Hematopoietic multipotent progenitor cell treated with erythropoietin and hydrocortisone succinate and interleukin-3 and kit ligand, for 17 days (in vitro differentiated cells): ENCODE measurements at regions not wholly inside any gene's neighbourhood (a gene's known extent, or its start where the extent isn't known, plus 50 kb on each side); places are given as distances from the start of the nearest gene placed in this dataset.

Experiments used
- DNase-seq: peaks from one replicate; pipeline ENCODE4 v3.0.0-alpha.2; 2015; ENCODE audit warnings: low spot score

DNA sequence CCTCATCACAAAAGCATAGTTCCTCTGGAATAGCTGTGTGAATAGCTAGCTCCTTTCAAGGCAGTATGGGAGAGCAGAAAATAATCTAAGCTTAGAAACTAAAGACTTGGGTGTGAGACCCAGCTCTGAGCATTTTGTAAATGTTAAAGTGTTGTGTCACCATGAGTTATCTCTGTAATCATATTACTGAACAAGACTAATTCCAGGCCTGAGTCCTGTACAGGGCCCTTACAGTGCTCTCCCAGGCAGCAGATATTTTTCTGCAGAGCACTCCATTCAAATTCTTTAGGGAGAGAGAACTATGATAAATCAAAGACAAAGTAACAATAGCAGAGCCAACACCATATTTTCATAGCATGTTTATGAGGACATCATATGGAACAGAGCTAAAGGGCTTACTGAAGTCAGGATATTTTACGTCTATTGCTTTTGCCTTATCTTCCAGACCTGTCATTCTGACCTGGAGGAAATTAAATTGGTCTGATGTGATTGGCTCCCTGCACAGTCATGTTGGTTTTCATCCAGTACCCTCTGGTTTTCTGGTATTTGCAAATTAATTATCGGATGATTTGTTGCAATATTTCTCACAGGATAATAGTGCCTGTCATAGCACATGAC, 172.6 kb upstream of the PPP2R3A start:
- no peak for DNase-seq

DNA sequence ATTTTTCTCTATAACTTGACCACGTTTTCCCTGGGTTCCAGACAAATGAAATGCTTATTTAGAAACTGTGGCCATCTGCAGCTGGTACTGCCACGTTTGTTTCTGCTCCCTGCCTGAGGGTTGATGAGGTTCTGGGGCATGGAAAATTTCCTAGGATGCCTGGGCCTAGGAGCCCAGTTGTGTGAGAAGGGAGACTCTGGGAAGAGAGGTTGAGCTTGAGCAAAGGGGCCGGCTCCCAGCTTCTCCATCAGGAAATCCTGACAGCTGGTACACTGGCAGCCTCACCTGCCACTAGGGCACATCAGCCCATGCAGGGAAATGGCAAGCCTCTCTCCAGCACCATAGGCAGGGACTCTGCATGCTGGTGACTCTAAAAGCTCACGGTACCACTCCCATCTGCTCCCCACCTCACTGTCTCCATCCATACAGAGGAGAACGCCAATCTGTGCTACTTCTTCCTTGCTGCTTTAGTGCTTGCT, 165.4 kb upstream of the PPP2R3A start:
- no peak for DNase-seq

DNA sequence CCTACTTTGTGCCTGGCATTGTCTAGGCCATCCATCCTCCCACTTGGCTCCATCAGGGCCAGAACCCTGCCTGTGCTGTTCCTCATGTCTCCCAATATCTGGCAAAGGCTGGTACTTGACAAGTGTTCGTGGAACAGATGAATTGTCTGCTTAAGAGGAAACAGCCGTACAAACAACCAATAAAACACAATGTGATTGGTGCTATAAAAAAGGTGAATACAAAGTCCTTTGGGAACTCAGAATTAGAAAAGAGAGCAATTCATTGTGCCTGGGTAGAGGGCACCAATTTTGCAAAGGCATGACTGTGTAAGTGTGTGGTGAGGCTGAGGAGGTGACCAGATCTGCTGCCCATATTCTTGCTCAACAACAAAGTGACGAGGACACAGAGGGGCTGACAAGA, 164.5 kb upstream of the PPP2R3A start:
- no peak for DNase-seq

DNA sequence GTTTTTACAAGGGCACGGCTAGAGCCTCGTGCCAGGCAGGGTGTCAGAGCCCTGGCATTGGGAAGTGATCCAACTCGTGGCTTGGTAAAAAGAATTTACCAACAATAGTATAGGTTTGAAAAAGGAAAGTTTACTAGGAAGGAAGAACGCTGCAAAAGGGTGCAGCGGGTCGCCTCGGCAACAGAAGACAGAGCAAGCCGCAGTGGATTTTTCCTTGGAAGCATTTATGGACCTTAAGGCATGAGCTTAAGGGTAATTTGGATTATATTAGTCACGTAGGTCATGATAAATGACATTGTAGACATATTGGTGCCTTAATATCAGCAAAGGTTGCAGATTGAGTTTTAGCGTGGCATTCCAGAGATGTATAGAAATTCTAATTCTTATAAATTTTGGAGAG, 163.4 kb upstream of the PPP2R3A start:
- DNase-seq: no peak

DNA sequence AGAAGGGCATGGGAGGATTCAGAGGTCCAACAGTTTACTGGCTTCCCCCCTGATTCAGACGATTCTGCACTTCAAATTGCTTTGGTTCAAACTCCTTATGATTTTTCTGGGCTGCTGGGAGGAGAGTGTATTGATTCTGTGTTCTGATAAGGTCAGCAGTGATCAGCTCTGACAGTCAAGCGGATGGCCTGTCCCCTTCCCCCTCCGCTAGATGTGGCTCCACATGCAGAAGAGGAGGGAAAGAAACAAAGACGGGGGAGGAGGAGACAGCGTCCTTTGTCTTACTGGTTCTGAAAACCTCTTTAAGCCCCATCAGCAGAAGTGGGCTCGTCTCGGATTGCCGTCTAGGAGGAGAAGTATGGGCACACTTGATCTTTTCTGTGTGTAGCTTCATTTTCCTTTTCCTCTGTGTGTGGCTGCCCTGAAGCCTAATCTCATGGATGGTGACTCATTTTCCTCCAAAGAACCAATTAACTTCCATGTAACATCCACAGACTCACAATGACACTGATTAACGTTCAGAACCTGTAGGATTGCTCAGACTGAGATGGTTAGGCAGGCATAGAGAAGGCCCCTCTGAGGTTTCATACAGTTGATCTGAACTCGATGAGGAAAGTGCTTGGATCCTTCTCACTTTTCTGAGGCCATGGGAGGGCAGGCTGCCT, 162.4 kb upstream of the PPP2R3A start:
- no peak for DNase-seq

DNA sequence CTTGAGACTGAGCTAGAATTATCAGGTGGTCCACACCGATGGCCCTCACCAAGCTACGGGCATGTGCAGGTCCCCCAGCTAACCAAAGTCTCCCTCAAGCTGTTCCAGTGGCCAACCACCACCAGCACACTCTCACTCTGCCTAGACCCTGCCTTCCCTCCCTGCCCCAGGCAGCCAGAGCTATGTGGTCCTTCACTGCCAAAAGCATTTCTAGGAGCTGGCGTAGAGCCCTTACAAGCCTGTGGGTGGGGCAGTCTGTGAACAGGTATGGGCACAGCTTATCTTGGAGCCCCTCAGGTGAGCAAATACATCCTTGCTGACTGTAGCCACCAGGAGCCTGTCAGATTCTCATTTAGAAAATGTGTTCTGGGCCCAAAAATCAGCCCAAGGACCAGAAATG, 159.8 kb upstream of the PPP2R3A start:
- DNase-seq: no peak

DNA sequence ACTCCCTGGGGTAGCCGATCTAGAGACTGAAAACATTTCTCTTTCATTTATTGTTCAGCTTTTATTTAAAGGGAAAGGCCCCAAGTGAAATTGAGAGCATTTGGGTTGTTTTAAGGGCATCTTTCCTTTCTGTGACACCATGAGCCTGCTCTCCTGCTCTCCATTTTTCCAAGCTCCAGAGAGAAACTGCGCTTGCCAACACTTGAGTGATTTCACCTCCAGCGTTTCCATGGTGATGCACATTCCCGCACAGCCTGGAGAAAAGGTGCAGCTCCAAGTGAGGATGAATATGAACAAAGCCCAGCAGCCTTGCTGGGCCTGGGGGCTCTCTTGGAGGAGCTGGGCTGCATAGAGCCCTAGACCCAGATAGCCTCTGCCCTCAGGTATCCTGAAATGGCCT, 159.2 kb upstream of the PPP2R3A start:
- no peak for DNase-seq

DNA sequence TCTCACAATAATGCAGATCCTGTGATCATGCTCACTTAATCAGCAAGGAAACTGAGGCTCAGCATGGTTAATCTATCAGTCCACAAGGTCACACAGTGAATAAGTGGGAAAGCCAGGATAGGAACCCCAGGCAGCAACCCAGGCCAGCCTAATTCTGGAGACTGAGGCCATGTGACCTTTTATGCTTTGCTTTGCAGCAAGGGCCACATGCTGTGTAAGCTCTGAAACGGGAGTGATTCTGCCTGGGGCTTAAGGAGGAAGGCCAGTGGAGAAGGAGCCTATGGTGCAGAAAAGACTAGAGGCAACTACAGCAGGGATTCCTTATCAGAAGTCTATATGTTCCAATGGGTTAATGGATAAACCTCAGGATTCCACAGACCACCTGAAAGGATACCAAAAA, 157.6 kb upstream of the PPP2R3A start:
- DNase-seq: no peak

DNA sequence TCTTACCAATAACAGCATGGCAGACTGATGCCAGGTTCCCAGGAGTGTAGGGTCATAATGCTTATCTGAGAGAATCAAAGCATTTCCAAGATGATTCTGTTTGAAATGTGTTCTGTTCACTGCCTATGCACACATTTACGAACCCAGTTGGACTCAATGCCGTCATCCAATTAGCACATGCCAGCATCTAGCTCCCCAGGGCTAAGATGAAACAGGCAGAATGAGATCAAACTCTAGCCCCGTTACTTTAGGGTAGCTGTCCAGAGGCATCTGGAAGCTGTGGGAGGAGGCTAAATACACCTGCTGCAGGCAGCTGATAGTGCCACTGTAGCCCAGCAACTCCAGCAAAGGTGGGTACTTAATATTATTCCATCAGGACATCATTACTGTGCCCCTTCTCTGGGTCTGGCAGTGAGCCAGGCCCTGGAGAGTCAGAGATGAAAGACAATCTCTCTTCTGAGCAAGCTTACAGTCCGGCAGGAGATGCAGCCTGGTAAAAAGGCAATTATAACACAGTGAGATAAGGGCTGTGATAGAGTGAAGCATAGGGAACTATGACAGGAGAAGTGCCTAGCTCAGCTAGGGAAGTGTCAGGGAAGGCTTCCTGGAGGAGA, 156.4 kb upstream of the PPP2R3A start:
- no peak for DNase-seq

DNA sequence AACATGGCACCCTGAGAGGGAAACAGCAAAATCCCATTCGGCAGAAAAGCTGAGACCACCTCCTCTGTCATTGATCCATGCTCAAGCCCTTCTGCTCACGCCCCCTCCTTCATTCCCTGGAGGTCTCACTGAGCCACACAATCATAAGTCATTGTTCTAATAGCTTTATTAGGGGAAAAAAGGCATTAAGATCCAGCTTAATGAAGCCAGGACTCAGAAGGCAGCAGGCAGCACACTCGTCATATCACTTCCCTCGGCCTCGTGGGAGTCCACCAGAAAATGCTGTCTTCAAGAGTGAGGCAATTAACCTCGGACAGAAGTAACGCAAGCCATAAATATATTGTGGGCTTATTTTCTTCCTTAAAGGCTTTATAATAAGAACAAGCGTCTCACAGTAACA, 153.9 kb upstream of the PPP2R3A start:
- no peak for DNase-seq

DNA sequence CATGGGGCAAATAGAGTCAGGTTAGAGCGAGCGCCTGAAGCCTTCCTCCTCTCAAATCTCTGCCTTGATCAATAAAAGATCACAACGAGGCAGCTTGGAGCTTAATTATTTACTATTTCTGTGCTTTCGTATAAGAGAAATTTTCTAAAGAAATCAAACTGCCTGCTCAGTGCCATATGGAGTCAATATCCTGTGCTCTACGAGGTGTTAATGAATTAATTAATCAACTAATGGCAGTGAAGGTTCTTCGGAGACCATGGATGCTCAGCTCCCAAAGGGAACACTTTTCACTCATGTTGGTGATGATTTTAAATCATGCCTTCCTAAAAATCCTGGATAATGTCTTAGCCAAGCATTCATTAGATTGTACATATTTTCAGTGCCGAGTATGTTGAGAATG, 153.5 kb upstream of the PPP2R3A start:
- DNase-seq: no peak

DNA sequence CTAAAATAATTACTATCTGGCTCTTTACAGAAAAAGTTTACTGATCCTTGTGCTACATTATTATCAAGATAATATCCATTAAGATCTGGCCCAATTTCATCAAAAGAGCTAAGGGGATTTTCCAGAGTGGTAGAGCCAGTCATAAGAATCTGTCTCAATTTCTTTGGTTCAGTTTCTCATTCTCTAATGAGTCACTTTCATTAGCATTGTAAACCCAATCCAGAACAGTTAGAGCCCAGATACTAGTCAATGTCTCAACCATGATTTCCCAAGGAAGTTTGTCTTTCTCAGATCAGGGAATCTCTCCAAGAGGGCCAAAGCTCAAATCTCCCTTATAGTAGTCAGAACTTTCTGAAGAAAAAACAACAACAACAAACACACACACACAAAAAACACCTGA, 131.1 kb upstream of the PPP2R3A start:
- no peak for DNase-seq

DNA sequence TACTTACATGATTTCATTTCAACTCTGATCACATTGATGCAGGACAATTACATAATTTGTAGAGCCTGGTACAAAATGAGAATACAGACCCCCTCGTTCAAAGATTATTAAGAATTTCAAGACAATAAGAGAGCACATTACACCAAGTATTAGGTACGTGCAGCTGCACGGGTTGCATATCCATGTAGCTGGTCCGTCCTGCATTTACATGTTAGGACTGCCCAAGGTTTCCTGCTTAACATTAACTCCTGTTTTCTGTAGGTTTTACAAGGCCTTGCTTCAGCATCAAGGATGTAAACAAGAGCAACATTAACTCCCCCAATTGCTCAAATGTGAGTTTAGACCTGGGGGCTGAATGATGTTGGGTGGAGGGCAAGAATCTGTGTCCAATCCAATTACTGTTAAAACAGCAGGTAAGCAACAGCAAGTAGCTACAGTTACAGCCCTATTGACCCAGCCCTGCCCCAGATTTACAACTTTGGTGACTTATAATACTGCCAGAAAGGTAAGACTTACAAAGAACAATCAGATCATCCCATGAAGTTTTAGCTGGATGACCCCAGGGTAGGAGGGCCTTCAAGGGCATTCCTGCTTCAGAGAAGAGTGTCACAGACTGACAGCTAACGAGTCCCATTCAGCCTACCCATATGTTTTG, 127.4 kb upstream of the PPP2R3A start:
- no peak for DNase-seq

DNA sequence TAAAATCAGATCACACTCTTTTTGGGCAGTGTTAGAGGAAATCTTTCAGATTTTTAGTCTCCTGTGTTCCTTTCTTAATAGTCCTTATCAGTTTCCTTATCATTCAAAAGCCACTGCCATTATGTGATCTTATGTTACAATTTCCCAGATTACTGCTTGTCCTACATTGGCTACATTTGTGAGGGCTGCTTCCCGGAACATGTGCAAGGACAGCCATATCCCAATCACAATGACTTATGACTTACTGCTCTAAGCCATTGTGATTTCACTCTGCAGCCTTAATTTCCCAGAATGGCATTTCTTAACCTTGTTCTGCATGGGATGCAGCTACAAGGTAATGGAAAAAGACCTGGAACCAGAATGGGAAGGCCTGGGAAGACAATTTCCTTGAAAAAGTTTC, 125.1 kb upstream of the PPP2R3A start:
- no peak for DNase-seq

DNA sequence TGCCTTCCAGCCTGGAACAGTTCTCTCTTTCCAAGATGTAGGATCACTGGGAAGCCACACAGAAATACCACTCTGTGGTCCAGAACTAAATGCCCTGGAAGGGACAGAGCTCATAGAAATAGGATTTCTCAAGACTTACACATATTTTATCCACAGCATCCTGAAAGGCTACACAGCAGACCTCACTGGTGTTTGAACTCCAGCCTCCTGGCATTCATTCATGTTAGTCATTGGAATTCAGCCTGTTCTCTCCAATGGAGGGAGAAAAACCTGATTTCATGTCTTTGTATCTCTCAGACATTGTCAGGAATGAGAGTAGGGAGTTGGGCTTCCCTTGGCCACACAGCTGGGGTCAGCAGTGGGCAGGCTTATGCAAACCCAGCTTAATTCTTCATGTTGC, 121.1 kb upstream of the PPP2R3A start:
- DNase-seq: no peak

DNA sequence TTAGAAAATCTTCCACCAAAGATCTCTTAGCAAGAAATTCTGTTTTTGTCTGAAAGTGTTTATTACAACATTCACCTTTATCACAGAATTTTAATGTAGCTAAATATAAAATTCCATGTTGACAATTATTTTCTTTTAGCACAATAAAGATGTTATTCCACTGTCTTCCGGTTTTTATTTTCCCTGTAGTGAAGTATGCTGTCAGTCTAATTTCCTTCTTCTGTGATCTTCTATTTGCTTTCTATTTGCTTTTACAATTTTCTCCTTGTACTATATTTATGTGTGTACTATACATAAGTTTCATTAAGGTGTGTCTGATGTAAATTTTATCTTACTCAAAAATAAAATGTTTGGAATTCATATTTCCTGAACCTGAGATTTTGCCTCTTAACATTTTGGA, 117.5 kb upstream of the PPP2R3A start:
- no peak for DNase-seq

DNA sequence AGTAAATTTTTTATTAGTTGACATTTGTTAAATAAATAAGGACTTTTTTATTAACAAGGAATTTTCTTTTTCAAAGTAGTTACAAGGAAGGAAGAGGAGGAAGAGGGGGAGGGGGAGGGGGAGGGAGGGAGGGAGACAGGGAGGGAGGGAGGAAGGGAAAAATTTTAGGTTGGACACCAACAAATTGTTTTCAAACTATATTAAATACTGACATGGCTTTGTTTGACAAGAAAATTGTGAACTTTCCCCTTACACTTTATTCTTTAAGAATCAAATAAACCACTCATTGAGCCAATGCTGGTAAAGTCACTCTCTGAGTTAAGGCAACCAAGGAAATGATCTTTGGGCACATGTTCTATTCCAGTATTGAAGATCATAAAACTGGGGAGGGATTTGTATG, 115.7 kb upstream of the PPP2R3A start:
- no peak for DNase-seq

DNA sequence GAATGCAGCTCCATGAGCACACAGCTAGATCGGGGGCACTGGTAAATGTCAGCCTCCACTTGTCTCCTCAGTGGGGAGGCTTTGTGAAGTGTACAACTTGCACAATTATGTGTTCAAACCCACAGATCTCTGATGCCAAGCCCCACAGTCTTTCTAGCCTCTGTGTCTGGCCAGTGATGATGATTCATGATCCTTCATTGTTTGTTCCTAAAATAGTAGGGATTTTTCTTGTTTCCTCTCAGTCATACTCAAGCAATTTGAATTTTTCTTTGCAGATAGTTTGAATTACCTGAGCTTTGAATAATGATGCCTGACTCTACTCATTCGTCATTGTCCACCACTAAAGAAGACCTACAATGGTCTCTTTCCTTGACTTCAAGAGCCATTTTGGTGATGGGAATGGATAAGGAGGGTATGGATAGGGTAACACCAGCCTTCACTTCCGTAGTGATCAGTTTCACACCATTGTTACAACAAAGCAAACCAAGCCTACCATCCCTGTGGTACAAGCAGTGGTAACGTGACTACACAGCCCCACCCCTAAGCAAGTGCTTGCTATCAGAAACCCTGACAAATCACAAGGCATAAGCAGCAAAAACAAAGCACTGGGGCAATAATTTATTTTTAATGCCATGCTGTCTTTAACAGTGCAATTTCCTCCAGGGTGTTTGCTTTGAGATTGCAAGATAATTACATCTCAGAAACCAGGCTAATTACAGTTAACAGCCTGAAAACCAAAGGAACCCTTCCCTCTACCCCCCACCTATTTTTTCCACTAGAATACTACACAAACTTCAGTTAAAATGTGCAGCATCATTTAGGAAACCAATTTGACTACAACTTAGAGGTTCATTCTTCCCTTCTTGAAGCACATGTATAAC, 114.1 kb upstream of the PPP2R3A start:
- no peak for DNase-seq

DNA sequence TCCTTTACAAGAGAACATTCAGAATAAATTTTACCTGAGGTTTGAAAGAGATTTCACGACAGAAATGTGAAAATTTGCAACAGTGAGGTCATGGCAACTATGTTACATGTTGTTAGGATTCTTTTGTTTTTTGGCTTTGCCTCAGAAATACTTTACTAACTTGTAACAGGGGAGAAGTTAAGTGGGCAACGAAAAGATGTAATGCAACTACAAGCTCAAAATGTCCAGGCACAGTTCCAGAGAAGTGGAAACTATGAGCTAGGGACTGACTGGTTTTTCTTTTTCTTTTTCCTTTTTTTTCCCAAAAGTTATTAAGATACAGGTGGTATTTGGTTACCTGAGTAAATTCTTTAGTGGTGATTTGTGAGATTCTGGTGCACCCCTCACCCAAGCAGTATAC, 111.5 kb upstream of the PPP2R3A start:
- DNase-seq: no peak

DNA sequence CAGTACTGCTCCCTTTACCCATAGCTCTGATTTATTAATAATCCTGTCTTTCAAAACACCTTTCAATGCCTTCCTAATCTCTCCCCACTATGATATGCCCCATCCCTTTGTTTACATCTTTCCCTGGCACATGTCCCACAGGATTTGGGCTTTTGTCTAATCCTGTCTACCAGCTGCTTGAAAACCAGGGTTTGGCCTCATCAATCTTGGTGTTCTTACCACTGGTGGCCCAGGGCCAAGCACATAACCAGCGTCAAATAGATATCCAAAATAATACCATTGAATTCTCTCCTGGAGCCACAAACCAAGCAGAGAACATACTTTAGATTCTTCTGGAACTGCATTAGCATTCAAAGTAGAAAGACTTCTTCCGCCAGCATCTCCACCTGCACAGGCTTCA, 104.8 kb upstream of the PPP2R3A start:
- no peak for DNase-seq

DNA sequence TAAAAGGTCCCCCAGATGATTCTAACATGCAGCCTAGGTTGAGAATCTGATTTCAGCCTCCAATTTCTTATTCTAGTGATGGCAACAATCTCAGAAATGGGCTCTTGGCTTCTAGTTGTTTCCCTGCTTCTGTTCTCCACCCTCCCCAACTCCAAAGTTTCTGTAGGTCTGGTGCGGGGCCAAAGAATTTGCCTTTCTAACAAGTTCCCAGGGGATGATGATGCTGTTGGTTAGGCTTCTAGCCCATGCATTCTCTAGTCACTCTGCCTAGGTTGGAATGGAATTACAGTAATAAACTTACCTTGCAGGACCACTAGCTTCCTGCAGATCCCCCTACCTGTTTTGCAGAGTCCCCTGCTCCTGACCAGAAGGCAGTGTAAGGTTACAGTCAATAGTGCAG, 103.2 kb upstream of the PPP2R3A start:
- no peak for DNase-seq

DNA sequence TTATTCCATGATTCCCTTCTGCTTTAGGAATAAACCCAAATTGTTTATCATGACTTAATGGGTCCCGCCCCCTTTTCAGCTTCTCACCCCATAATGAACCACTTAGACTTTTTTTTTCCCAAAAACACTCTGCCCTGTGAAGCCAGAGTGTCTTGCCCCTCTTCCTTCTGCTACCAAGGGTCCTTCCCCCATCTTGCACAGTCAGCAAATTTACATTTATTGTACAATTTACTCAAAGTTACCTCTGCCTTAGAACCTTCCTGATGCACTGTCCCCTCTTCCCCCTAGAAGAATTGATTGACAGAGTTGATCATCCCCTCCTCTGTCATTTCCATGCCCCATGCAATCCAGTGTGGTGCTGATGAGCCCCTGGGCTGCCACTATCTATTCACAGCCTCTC, 101.5 kb upstream of the PPP2R3A start:
- DNase-seq: no peak
